ENCODE measurements at regions not wholly inside any gene's neighbourhood (a gene's known extent, or its start where the extent isn't known, plus 50 kb on each side); places are given as distances from the start of the nearest gene placed in this dataset.
A peak's percentile ranks its signal among the peaks of the same experiment; 100 is the strongest.

DNA sequence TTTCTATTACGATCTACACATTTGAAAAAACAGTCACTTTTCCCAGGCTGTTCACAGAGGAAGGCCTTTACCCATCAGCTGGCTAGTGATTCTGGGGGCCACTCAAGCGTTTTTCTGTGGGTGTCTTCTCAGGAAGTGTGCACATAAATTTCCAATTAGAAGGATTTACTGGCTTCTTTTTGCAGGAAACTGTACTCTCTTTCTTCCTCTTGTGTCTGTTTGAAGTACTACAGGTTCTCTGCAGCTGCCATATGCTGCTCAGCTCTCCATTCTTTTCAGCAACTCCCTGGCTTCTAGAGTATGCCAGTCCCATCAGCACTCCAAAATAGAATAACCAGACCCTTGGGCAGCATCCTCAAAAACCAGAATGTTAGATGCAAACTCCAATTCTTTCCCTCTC, 110.4 kb upstream of the NAV3 start:
- Histone ChIP-seq H3K4me2 (no peak overlapping the region), H3K4me3 (no peak overlapping the region), H3K4me1 (no peaks in the 10 kb centered on the region), H3K27ac (no peak overlapping the region), H3K9me3 (no peaks in the 10 kb centered on the region)
- DNase-seq (ENCODE audit: low read depth in 1 of 2, low spot score in 1 of 2) (peak in 1 of 2 experiments; percentile 3), FAIRE-seq (no peak), ATAC-seq (peak; percentile 60 to 62; a peak in 2 of 6 replicates)
- TF ChIP-seq HOXB5 (CRISPR knock-in tag; IDR thresholded peaks at IDR 0.05) (no peak), EP300 (IDR thresholded peaks at IDR 0.05) (no peak), ZC3H11A (IDR thresholded peaks at IDR 0.05) (no peak), NR3C1 (IDR thresholded peaks at IDR 0.05) (no peak), ZSCAN20 (CRISPR knock-in tag; IDR thresholded peaks at IDR 0.05) (no peak), BCL3 (IDR thresholded peaks at IDR 0.05) (no peak), SMC3 (IDR thresholded peaks at IDR 0.05) (no peak), PHF8 (IDR thresholded peaks at IDR 0.05; ENCODE audit: borderline replicate concordance, low read depth) (no peak), HES2 (IDR thresholded peaks at IDR 0.05) (no peak), EHF (CRISPR knock-in tag; IDR thresholded peaks at IDR 0.05) (no peak), HOXA7 (CRISPR knock-in tag; IDR thresholded peaks at IDR 0.05) (no peak), CEBPB (IDR thresholded peaks at IDR 0.05) (no peak), JUN (IDR thresholded peaks at IDR 0.05) (no peak), KDM5A (IDR thresholded peaks at IDR 0.05) (no peak), POLR2A (IDR thresholded peaks at IDR 0.05; ENCODE audit: low read length) (no peak), ZNF302 (CRISPR knock-in tag; IDR thresholded peaks at IDR 0.05) (no peak), REST (IDR thresholded peaks at IDR 0.05) (no peak), EHMT2 (IDR thresholded peaks at IDR 0.05; ENCODE audit: low read depth) (no peak), FOSL2 (IDR thresholded peaks at IDR 0.05) (no peak), FOSL2 (CRISPR knock-in tag; IDR thresholded peaks at IDR 0.05) (no peak)
- TF ChIP-seq, protein P1, sequence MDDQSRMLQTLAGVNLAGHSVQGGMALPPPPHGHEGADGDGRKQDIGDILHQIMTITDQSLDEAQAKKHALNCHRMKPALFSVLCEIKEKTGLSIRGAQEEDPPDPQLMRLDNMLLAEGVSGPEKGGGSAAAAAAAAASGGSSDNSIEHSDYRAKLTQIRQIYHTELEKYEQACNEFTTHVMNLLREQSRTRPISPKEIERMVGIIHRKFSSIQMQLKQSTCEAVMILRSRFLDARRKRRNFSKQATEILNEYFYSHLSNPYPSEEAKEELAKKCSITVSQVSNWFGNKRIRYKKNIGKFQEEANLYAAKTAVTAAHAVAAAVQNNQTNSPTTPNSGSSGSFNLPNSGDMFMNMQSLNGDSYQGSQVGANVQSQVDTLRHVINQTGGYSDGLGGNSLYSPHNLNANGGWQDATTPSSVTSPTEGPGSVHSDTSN (IDR thresholded peaks at IDR 0.05) = no peak
- CTCF ChIA-PET = interaction anchor here (1.1 to 2.0 kb wide), 4 partner anchors 27 to 671 kb away, joined by 3 to 10 read pairs (median 4); no protein-coding TSS in a partner anchor
- POLR2A ChIA-PET = no interaction called here
- 12% methylated on average over 2 of the region's 2 CpGs for WGBS (ENCODE audit: missing lambda C conversion rate)

- ChIA-PET POLR2A (no interaction called here), CTCF (interaction anchor here (1.2 kb wide), 1 partner anchor 215 kb away, joined by 3 read pairs; no protein-coding TSS in a partner anchor)
- DNase-seq (ENCODE audit: low read depth in 1 of 2, low spot score in 1 of 2) (no peak), ATAC-seq (no peak), FAIRE-seq (no peak)
- WGBS (ENCODE audit: missing lambda C conversion rate) = 0% methylated on average over 1 of the region's 1 CpG
- no peak overlapping the region for H3K4me3 ChIP-seq
- no peak overlapping the region for H3K27ac ChIP-seq
- no peak overlapping the region for H3K4me2 ChIP-seq
- peak; percentile 62 for TF ChIP-seq MAFK (IDR thresholded peaks at IDR 0.05; ENCODE audit: partially characterized antibody)
- TF ChIP-seq, protein P1 (IDR thresholded peaks at IDR 0.05) = no peak
- H3K9me3 ChIP-seq = no peaks in the 10 kb centered on the region
- no peaks in the 10 kb centered on the region for H3K4me1 ChIP-seq
Observed at GRCh38 chr12:77710209-77710608, 120.5 kb upstream of the NAV3 start.

Measured in A549 (cell line).